Prostate gland (tissue), 2 donors: ENCODE measurements at regions not wholly inside any gene's neighbourhood (a gene's known extent, or its start where the extent isn't known, plus 50 kb on each side); places are given as distances from the start of the nearest gene placed in this dataset.

Experiments
- DNase-seq: peaks from one replicate; pipeline ENCODE4 v3.0.0-alpha.2; 2019; ENCODE audit warnings: low spot score
- H3K27ac ChIP-seq, 2 donors: fragments of 200-600 bp; sonication (generic); 2 replicates each; pipeline ENCODE4 v1.5.1; 2017 to 2019
- H3K27me3 ChIP-seq: fragments of 200-600 bp; sonication (generic); replicated peaks from 2 replicates; pipeline ENCODE4 v1.5.1; 2019; ENCODE audit not compliant: insufficient read depth
- H3K36me3 ChIP-seq, 2 donors: fragments of 200-600 bp; sonication (generic); 1 replicate in 1 of 2; 2 replicates in 1 of 2; pipeline versions ENCODE4 v1.5.1 to v1.8.1; 2017 to 2019
- H3K4me1 ChIP-seq: fragments of 200-600 bp; sonication (generic); replicated peaks from 2 replicates; pipeline ENCODE4 v1.5.1; 2019
- H3K4me3 ChIP-seq, 2 donors: fragments of 200-600 bp; sonication (generic); 2 replicates each; pipeline ENCODE4 v1.5.1; 2017 to 2019
- H3K9me3 ChIP-seq: fragments of 200-600 bp; sonication (generic); 2 replicates; pipeline ENCODE4 v1.5.1; 2017
- POLR2A ChIP-seq: fragments of 450-650 bp; IDR thresholded peaks from one replicate; pipeline ENCODE4 v1.6.1; 2016; ENCODE audit warnings: antibody characterized with exemption, mild to moderate bottlenecking
- POLR2AphosphoS5 ChIP-seq: sonication (generic); formaldehyde crosslinking; IDR thresholded peaks from one replicate; pipeline ENCODE4 v1.6.1; 2017; ENCODE audit warnings: antibody characterized with exemption
- WGBS: methylation state at CpG from one replicate; pipeline ENCODE4 v1.1.5; 2018; 5-methylcytosine and 5-hydroxymethylcytosine counted together
- intact Hi-C: fragments of 100-400 bp; cut with DNase I; formaldehyde crosslinking; loops from one replicate; pipeline ENCODE4 v1.14.2; 2022
- TF ChIP-seq, protein P1 (sequence below), 4 experiments: fragments of 200-600 bp in 2 of 4; fragments of 450-650 bp in 2 of 4; sonication (generic) in 2 of 4; IDR thresholded peaks; 1 replicate in 3 of 4; 2 replicates in 1 of 4; pipeline ENCODE4 v1.5.1; 2016 to 2019; ENCODE audit warnings: antibody characterized with exemption in 4 of 4, mild to moderate bottlenecking in 2 of 4, moderate library complexity in 2 of 4

DNA sequence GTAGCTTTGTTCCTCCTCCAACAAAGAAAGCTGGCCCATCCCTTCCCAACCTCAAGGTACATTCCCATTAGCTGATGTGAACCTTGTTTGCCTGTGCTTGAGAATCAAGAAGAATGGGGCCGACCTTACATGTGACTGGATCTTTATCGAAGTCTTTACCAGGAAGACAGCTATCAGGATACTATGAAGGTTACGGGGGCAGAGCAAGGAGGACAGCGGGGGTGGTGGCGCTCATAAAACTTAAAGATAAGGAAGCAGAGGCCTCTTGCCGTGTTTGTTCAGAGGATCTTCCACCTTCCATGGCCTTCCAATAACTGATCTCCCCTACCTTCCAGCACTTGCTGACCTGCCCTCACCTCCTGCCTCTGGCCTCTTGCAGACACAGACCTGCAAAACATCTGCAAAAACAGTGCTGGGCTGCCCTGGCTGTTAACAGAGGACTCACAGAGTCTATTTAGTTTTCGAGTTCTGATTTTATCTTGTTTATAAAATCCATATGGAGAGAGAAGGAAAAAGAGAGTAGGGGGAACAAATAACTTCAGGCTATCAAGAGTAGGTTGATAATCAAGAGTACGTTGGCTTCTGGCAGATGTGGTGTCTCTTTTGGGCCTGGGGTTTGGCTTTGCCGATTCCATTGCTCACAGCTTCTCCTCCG lies 198.0 kb downstream of the HUNK start:
- Histone ChIP-seq H3K9me3 (no peaks in the 10 kb centered on the region), H3K36me3 (no peaks in the 10 kb centered on the region), H3K27me3 (no peaks in the 10 kb centered on the region), H3K4me1 (no peaks in the 10 kb centered on the region), H3K4me3 (no peak overlapping the region), H3K27ac (no peak overlapping the region)
- WGBS, result 67% methylated on average over 10 of the region's 10 CpGs
- TF ChIP-seq, protein P1, sequence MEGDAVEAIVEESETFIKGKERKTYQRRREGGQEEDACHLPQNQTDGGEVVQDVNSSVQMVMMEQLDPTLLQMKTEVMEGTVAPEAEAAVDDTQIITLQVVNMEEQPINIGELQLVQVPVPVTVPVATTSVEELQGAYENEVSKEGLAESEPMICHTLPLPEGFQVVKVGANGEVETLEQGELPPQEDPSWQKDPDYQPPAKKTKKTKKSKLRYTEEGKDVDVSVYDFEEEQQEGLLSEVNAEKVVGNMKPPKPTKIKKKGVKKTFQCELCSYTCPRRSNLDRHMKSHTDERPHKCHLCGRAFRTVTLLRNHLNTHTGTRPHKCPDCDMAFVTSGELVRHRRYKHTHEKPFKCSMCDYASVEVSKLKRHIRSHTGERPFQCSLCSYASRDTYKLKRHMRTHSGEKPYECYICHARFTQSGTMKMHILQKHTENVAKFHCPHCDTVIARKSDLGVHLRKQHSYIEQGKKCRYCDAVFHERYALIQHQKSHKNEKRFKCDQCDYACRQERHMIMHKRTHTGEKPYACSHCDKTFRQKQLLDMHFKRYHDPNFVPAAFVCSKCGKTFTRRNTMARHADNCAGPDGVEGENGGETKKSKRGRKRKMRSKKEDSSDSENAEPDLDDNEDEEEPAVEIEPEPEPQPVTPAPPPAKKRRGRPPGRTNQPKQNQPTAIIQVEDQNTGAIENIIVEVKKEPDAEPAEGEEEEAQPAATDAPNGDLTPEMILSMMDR (IDR thresholded peaks at IDR 0.05), result no peak
- no peak for TF ChIP-seq POLR2AphosphoS5
- TF ChIP-seq POLR2A, result no peak
- no peak for DNase-seq
- intact Hi-C loops, result no loop called here

DNA sequence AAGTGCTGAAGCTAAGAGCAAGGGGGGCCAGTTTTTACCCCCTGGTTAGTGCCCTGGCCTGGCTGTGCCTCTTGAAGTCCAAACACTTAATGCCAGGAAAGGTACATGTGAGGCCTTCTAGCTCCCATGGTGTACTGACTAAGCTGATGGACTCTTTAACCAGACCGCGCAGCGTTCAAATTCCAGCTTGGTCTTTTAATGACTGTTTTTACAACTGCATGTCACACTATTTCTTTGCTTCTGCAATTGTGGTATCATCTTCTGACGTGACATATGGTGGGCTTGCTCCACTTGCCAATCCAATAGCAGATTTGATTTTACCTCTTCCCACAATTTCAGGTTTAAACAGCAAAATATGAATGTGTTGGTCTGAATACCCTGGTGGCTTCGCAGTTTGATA lies 197.3 kb downstream of the HUNK start:
- no peaks in the 10 kb centered on the region for H3K27me3 ChIP-seq
- H3K27ac ChIP-seq, result no peak overlapping the region
- DNase-seq, result no peak
- whole genome bisulfite sequencing, result 78% methylated on average over 5 of the region's 5 CpGs
- TF ChIP-seq, protein P1 (IDR thresholded peaks at IDR 0.05), result no peak
- TF ChIP-seq POLR2A, result no peak
- H3K4me1 ChIP-seq, result no peaks in the 10 kb centered on the region
- no peak overlapping the region for H3K4me3 ChIP-seq
- H3K9me3 ChIP-seq, result no peaks in the 10 kb centered on the region
- H3K36me3 ChIP-seq, result no peaks in the 10 kb centered on the region
- intact Hi-C loops, result no loop called here

DNA sequence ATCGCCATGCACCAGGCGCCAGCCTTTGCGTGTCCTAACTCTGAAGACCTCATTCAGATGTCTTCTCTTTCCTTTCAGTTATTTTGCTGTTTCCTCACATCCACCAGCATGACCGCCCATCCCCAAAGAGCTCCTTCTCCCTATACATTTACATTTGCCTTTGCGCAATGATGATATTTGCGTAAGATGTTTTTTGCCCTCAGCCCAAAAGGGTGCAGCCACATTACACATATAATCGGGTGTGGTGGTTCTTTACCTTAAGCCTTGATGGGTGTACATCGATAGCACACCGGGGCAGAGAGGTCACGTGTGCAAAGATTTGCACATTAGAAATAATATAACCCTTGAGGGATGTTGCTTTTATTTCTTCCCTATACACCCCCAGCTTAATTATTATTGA lies 192.8 kb downstream of the HUNK start:
- H3K9me3 ChIP-seq, result no peaks in the 10 kb centered on the region
- H3K27me3 ChIP-seq, result no peaks in the 10 kb centered on the region
- no peak overlapping the region for H3K4me3 ChIP-seq
- TF ChIP-seq POLR2A (no peak), POLR2AphosphoS5 (no peak)
- TF ChIP-seq, protein P1 (IDR thresholded peaks at IDR 0.05), result no peak
- no peaks in the 10 kb centered on the region for H3K4me1 ChIP-seq
- no peak for DNase-seq
- no peak overlapping the region for H3K27ac ChIP-seq
- H3K36me3 ChIP-seq, result no peaks in the 10 kb centered on the region
- intact Hi-C loops, result no loop called here
- WGBS, result 97% methylated on average over 10 of the region's 10 CpGs

DNA sequence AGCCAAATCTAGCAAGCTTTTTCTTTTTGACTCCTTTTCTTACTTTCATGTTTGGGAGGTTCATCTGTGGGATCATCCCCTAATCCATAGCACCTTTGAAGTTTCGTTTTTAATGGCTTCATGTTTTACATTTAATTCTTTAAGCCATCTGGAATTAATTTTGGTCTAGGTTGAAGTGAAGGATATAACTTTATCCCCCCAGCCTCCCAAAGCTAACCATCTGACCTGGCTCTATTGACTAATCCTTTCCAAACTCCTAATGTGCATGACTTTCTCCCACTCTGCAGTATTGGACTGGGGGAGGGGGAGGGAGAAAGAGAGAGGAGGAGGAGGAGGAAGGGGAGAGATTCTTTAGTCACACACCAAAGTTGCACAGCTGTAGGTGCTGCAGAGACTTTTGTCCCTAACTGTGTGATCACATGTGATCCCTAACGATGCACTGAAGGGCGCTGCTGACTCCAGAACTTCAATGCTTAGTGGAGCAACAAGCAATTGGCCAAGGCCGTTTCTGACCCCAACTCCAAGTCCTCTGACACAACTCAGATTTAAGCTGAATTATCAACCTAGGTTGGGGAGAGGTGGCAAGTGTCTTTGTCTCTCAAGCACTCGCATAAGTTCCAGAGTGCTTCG lies 191.6 kb downstream of the HUNK start:
- WGBS, result 85% methylated on average over 6 of the region's 6 CpGs
- no peaks in the 10 kb centered on the region for H3K27me3 ChIP-seq
- no peak for DNase-seq
- intact Hi-C loops, result no loop called here
- no peaks in the 10 kb centered on the region for H3K4me1 ChIP-seq
- no peak overlapping the region for H3K4me3 ChIP-seq
- no peaks in the 10 kb centered on the region for H3K36me3 ChIP-seq
- no peaks in the 10 kb centered on the region for H3K9me3 ChIP-seq
- TF ChIP-seq POLR2A (no peak), POLR2AphosphoS5 (no peak)
- TF ChIP-seq, protein P1 (IDR thresholded peaks at IDR 0.05), result no peak
- no peak overlapping the region for H3K27ac ChIP-seq

DNA sequence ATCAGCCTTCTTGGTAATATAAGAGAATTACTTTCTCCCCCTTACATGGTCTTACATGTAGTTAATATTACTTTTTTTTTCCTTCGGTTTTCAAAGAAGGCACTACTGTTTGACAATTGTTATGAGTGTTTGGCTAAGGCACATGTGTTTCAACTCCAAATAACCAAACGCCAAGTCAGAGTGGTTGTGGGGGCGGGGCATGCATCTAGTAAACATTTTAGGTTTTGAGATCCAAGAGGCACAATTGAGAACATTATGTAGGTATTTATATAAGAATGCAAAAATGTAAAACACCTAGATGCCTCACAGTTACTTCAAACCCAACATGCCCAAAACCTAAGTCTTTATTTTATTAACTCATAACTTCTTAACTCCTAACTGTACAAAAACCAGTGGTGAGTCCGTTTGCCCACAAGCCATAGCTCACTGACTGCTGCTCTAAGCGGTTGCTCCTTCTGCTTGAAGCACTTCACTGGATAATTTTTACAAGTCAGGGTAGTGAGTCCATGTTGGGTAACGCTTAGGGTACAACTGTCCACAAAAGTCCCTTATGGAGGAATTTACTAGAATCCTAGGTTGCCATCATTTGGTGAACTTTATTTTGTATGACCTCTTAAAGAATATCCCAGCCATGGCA lies 189.9 kb downstream of the HUNK start:
- TF ChIP-seq, protein P1 (IDR thresholded peaks at IDR 0.05), result no peak
- no peak for TF ChIP-seq POLR2A
- TF ChIP-seq POLR2AphosphoS5, result no peak
- no peaks in the 10 kb centered on the region for H3K27me3 ChIP-seq

More for the DNA sequence above, 189.9 kb downstream of the HUNK start:
- Histone ChIP-seq H3K4me3 (no peak overlapping the region), H3K4me1 (no peaks in the 10 kb centered on the region), H3K9me3 (no peaks in the 10 kb centered on the region), H3K36me3 (no peaks in the 10 kb centered on the region), H3K27ac (no peak overlapping the region)
- WGBS, result 49% methylated on average over 6 of the region's 6 CpGs
- DNase-seq, result no peak
- intact Hi-C loops, result no loop called here
